ENCODE measurements at regions not wholly inside any gene's neighbourhood (a gene's known extent, or its start where the extent isn't known, plus 50 kb on each side); places are given as distances from the start of the nearest gene placed in this dataset.
"Not testable (repeated sequence)": the region's sequence is repeated elsewhere in the genome, so short reads cannot be mapped to it uniquely, and the experiment has no call there.

DNA sequence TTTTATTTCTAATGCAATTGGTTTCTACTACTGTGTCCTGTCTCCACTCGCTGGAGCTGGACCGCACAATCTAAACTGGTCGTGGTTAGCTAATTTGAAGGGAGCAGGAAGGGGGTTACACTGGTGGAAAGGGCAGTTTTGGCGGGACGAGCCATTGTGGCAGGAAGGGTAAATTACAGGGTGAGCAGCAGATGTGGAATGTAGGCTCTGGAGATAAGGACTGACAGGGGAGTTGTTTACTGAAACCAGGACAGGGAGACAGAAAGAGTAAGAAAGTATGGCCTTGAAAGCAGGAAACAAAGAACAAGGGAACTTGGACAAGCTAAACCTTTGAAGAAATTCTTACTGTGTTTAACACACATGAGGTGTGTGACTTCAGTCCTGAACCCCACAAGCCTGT lies 147.8 kb downstream of the ATXN7L3B start:
- no peak for DNase-seq (ENCODE audit: low spot score)

DNA sequence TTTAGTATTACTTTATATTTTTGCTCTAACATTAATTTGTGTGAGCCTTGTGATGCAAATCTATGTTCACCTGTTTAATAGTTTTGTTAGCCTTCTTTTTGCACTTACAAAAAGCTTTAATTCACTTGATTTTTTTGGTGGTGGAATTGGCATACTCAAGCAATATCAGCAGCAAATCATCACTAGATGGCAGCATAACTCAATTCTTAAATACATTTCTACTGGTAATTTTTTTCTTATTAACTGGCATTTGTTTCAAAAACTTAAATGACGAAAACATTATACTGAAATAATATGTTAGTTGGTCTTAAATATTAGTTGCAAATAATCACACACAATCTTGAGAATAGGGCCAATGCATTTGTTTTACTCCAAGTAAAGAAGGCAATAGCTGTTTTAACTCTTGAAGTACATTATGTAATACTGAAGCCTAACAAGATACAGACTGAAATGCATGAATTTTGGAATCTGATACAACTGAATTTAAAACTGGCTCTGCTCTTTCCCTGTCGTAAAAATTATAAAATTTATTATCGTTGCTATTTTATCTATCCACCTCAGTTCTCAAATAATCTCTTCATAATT lies 151.5 kb downstream of the ATXN7L3B start:
- no peak for DNase-seq (ENCODE audit: low spot score)

DNA sequence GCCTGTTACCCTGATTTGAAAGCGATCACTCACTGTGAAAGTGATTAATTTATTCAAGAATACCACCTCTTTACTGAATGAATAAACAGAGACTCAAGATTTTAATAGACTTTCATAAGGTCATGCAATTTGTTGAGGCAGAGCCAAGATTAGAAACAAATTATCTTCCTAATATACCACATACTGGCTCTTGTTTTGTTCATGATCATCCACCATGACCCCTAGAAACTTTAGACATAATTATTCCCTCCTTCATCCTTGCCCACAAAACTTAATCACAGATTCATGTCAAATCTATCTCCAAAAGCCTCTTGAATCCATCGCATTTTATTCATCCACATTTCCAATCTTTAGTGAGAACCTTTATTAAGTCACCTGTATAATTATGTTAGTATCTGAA lies 152.3 kb downstream of the ATXN7L3B start:
- DNase-seq (ENCODE audit: low spot score) = no peak

DNA sequence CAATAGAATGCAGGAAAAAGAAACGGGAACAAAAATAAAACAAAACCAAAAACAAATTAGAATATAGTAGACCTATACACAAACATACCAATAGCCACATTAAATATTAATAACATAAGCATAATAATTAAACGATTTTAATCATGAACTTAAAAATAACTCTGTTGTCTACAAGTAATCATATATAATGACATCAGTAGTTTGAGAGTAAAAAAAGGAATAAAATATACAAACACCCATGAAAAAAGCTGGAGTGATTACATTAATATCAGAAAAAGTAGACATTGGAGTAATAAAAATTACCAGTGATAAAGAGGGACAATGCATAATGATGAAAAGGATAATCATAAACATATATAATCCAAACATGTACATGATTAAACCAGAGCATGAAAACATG lies 181.8 kb downstream of the ATXN7L3B start:
- no peak for DNase-seq (ENCODE audit: low spot score)

DNA sequence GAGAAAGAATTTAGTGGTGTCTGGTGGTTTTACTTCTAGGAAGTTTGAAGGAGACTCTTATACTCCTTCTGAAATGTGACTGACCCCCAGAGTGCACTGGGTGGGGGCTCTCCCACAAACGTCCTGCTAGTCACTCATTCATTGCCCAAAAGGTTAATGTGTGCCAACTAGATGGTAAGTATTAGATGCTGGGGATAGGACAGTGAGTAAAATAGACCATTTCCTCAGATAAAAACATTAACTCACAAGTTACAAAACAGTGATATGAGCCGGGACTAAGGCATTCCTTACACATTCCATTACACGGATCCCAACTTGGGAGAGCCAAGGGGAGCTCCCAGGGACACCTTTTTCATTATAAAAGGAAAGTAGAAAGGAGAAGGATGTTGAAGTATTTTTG lies 185.1 kb downstream of the ATXN7L3B start:
- no peak for DNase-seq (ENCODE audit: low spot score)

DNA sequence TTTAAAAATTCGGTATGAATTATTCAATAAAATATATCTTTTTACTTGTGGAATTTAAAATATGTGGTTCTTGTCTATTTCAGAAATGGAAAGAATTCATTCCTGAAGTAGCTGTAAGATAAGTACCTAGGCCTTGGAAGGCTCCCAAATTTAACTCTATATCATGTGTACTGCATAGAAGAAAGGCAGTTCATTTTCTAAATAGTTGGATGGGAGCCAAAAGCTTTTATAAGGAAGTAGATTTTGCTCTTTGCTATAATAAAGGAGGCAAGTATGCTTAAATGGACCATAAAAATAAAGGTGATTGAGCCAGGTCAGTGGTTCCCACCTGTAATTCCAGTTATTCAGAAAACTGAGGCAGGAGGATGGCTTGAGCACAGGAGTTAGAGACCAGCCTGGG lies 187.5 kb downstream of the ATXN7L3B start:
- DNase-seq (ENCODE audit: low spot score) = no peak

DNA sequence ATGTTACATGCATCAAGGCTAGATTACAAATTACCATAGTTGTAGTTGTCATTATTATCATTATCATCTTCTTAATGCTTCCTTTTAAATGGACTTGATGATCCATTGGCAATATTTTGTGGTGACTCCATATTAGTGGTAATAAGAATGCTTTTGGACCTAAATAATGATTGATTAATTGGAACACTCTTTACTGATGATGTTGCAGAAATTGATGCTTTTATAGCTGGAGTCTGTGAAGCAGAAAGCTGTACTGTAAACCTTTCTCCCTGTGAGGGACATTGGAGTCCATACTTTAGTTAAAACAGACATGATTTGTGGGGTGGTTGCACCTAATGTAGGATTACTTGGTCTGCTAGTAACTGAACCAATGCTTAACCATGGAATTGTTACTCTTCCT lies 190.4 kb downstream of the ATXN7L3B start:
- DNase-seq (ENCODE audit: low spot score) = no peak

DNA sequence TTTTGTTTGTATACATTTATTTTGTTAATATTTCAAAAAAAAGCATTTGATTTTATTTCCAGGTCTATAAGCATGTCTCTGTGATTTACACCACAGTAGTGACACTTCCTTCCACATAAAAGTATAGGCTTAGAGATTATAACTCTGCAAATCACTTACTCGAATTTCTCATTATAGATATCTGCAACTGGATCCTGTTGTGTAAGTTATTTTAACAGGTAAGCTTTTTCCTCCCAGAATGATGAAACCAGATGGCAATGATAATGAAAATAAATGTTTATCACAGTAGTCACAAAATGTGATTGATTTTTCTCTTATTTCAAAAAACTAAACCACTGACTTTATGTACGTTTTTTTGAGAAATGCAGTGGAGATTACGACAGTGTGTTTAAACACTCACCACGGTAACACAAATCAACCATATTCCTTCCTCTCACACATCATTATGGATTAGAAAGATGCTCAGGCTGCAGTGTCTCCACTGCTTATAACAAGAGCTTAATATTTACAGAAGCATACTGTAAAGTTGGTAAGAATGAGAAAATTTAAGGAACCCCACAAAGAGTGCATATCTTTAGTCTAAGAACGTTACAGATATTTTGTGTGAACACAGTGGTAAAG lies 194.6 kb downstream of the ATXN7L3B start:
- no peak for DNase-seq (ENCODE audit: low spot score)

DNA sequence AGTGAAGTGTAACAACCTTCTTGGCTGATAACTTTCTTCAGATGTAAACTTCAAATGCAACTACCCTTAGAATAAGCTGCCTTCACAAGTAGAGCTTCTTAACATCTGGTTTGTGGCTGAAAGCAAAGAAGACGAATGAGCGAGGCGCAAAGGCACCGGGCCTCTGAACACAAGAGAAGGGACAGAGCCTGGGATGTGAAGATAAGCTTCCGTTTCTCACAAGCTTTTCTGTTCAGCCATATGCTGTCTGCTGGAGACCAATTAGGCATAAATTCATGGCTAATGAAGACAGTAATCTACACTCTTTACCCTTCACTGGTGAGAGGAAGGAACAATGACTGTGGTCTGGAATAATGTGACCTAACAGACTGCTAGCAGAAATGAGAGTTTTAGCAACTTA lies 195.2 kb downstream of the ATXN7L3B start:
- no peak for DNase-seq (ENCODE audit: low spot score)

DNA sequence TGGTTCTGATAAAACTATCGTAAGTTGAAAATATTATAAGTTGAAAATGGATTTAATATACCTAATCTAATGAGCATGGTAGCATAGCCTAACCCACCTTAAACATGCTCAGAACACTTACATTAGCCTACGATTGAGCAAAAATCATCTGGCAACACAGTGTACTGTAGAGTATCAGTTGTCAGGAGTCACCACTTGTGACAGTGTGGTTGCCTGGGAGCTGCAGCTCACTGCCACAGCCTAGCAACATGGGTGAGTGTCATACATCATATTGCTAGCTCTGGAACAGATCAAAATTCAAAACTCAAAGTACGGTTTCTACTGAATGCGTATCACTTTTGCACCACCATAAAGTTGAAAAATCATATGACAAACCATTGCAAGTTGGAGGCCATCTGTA lies 203.5 kb downstream of the ATXN7L3B start:
- no peak for DNase-seq (ENCODE audit: low spot score)

DNA sequence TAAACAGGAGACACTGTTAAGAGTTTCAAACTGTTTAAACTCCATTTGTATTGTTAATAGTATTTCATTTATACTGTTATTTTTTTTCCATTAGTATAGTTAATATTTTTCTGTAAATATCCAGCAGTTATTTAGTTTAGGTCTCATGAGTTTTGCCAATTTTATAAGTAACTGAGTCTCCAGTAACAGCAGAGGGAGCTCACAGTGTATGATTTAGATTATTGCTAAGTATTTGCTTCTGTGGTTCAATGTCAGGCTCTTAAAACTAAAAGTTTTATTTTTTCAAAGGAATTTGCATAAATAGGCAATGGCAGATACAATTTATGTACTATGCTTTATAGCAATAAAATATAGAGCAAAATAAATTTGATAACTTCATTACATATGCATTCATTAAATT lies 209.7 kb downstream of the ATXN7L3B start:
- no peak for DNase-seq (ENCODE audit: low spot score)

DNA sequence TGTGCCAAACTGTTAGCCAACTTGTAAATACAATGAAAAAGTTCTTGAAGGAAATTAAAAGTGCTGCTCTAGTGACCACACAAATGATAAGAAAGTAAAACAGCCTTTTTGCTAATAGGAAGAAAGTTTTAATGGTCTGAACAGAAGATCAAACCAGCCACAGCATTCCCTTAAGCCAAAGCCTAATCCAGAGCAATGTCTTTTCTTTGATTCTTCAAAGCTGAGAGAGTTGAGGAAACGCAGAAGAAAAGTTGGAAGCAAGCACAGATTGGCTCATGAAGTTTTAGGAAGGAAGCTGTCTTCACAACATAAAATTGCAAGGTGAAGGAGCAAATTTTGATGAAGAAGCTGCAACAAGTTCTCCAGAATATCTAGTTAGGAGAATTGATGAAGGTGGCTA lies 213.8 kb downstream of the ATXN7L3B start:
- no peak for DNase-seq (ENCODE audit: low spot score)

DNA sequence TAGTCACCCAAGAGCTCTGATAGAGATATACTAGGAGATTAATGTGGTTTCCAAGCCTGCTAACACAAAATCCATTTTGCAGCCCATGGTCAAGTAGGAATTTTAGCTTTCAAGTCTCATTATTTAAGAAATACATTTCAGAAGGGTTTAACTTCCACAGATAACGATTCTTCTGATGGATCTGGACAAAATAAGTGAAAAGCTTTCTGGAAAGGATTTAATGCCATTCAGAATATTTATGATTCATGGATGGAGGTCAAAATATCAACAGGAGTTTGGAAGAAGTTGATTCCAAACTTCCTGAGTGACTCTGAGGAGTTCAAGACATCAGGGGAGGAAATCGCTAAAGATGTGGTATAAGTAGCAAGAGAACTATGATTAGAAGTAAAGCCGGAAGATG lies 214.6 kb downstream of the ATXN7L3B start:
- DNase-seq (ENCODE audit: low spot score) = no peak

DNA sequence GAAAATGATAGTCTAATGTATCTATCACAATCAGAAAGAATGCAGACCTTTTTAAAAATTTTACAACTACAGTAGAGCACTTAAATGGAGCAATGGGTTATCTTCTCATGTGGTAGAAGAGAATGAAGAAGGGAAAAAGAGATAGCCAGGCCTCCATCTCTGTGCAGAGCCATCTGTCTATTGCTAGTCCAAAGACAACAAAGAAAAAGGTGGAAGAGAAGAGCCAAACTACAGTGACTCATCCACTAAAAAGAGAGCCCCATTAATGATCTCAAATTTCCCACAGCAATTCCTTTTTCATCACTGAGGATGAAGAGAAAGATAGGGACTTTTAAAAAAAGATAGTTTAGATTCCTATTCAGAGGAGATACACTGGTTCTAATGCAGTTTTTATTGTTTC lies 232.9 kb downstream of the ATXN7L3B start:
- no peak for DNase-seq (ENCODE audit: low spot score)

DNA sequence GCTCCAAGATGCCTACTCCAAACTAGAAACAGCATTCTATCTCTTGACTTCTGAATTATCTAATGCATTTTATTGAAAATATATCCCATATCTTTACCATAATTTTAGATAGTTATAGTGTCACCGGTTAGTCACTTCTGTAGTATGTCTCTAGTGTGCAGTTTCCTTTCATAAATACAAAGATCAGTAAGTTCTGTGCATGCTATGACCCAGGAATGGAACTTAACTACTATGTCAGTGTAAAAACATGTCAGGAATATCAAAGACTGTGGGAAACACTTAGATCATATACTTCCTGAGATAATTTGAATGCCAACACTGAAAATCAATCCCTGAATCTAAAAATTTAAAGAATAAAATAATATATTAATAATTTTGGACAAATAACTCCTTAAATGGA lies 237.6 kb downstream of the ATXN7L3B start:
- DNase-seq (ENCODE audit: low spot score) = no peak

DNA sequence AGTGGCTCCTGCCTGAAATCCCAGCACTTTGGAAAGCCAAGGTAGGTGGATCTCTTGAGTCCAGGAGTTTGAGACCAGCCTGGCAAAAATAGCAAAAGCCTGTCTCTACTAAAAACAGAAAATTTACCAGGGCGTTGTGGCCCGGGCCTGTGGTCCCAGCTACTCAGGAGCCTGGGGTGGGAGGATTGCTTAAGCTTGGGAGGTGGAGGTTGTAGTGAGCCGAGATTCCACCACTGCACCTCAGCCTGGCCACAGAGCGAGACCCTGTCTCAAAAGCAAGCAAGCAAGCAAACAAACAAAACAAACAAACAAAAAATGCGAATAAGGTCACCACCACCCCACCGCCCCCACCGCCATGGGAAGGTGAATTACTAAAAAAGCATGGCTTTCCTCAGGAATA lies 238.7 kb downstream of the ATXN7L3B start:
- no peak for DNase-seq (ENCODE audit: low spot score)

DNA sequence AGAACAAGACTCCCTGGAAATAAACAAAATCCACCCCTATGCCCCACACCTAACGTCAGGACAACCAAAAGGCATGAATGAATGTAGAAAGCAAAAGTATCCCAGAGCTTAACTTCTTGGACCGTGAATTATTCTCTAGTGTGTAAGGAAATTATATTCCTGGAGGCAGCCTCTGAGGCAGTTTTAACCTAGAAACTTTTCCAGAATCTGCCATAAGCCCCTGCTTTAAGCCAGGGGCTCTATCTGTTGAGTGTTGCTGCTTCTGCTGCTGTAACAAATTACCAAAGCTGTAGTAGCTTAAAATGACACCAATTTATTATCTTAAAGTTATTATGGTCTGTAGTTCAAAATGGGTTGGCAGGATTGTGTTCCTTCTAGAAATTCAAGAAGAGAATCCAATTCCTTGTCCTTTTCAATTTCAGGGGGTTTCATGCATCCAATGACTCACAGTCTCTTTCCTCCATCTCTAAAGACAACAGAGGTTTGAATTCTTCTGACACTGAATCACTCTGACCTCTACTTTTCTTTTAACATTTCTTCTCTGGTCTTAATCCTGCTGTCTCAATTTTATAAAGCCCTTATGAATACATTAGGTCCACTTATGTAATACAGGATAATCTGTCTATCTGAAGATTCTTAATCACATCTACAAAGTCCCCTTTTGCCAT lies 242.7 kb downstream of the ATXN7L3B start:
- DNase-seq (ENCODE audit: low spot score) = no peak

DNA sequence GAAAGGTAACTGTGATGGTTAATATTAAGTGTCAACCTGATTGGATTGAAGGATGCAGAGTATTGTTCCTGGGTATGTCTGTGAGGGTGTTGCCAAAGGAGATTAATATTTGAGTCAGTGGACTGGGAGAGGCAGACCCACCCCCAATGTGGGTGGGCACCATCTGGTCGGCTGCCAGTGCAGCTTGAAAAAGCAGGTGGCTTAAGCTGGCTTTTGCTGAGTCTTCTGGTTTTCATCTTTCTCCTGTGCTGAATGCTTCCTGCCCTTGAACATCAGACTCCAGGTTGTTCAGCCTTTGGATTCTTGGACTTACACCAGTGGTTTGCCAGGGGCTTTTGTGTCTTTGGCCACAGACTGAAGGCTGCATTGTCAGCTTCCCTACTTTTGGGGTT lies 243.2 kb downstream of the ATXN7L3B start:
- not testable (repeated sequence) for DNase-seq (ENCODE audit: low spot score)

DNA sequence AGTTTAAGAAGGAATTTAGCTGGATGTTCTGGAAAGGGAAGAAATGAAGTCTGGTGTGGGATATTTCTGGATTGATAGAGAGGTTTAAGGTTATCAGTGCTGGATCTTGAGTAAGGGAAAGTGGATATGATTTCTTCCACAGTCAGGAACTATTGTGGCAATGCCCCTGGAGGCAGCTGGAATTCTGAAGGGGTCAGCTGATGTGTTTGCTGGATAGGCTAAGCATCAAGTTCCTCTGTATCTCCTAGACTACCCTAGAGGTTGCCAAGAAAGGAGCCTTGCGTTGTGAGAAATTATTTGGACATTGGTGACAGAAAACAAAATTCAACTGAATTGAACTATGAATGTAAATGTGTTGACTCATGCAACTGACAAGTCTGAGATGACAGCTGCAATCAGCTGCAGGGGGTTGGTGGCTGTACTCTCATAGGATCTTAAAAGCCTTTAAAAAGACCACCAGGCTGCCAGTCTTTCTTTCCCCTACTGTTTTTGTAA lies 244.4 kb downstream of the ATXN7L3B start:
- DNase-seq (ENCODE audit: low spot score) = no peak

DNA sequence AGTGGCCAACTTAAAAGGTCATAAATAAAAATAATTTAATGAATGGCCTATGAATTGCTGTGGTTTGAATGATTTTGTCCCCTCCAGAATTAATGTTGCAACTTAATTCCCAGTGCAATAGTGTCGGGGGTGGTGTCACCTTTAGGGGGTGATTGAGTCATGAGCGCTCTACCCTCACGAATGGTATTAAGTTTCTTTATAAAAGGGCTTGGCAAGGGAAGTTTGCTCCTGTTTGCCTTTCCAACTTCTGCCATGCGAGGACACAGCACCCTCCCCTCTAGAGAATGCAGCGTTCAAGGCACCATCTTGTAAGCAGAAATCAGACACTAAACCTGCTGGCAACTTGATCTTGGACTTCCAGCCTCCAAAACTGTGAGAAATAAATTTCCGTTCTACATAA lies 253.3 kb downstream of the ATXN7L3B start:
- DNase-seq (ENCODE audit: low spot score) = no peak

DNA sequence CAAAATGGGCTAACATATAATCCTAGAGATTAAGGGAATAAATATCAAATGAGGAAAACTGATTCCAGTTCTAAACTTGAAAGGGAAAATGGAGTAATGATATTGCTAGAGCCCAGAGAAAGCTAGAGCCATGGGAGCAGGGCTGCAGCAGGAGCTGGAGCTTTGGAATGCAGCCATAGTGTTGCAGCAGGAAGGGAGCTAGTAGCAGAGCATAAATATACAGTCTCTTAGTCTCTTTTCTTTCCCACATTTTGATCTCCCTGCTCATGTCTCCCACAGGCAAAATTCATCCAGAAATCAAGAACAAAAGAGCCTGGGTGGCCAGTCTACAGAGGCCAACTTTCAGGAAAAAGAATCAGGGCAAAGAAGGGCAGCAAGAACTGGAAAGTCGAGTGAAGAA lies 253.7 kb downstream of the ATXN7L3B start:
- DNase-seq (ENCODE audit: low spot score) = no peak

DNA sequence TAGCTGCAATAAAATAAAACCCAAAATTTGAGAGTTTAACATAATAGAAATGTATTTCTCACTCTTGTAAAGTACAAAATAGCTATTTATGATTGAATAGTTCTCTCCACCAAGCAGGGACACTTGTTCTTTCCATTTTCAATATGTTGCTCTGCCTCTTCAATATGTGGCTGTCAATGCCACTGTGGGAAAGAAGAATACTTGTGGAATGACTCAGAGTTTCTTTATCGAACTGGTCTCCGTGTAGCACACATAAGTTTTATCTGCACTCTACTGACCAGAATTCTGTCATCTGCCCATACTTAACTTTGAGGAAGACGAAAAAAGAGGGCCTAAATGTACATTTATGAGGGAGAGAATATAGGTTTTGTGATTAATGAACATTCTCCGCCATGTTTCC lies 256.9 kb downstream of the ATXN7L3B start:
- no peak for DNase-seq (ENCODE audit: low spot score)

DNA sequence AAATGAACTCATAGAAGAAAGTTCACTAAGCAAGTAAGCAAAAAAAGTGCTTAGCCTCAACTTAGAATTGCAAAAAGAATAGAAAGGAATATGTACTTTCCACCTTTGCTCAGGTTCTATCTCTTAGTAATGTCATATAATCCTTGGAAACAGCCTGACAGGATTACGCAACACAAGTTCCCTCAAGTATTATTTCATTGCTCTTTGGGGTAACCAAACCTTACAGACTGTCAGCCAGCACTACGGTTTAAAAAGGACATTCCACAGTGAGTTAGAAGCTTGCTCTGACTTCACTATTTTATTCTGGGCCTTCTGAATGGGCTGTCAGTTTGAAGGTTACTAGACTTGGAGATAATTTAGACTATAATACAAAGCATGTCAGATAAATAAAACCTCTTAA lies 264.0 kb downstream of the ATXN7L3B start:
- DNase-seq (ENCODE audit: low spot score) = no peak
